OCI-M2 (cell line): ENCODE measurements at regions not wholly inside any gene's neighbourhood (a gene's known extent, or its start where the extent isn't known, plus 50 kb on each side); places are given as distances from the start of the nearest gene placed in this dataset.
"Not testable (repeated sequence)": the region's sequence is repeated elsewhere in the genome, so short reads cannot be mapped to it uniquely, and the experiment has no call there.

ENCODE experiments used
- DNase-seq: peaks from one replicate; lab custom pipeline; 2025; ENCODE audit not compliant: unreplicated experiment; lab: John Stamatoyannopoulos, UW

DNA sequence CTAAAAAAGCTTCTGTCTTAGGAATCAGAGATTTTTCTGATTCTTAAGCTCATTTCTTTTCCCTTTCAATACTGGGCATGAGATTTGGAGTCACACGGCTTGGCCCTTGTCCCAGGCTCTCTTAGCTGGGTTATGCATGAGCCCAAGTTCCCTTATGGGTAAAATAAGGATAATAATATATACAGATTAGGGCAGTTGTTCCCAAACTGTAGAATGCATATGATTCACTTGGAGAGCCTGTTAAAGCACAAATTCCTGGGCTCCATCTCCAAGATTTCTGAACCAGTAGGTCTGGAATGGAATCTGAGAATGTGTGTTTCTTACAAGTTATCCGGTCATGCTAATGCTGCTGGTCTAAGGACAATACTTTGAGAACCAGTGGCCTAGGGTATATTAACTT lies 154.0 kb downstream of the REEP3 start:
- DNase-seq: no peak

DNA sequence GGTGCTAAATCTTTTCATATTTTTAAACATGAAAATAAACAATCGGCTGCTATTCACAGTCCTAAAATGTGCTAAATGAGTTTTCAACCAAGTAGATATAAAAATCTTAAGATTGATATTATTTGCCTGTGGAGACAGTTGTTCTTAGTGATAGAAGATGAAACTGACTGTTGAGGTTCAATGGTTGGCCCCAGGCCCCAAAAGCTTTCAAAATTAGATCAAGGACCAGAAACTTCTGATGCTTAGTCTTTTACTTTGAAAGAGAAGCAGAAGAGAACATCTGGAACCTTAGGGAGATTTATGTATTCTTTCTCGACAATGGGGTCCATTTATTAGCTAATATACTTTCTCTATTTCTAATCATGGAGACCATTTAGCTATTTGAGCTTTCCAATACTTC lies 155.8 kb downstream of the REEP3 start:
- DNase-seq: no peak

DNA sequence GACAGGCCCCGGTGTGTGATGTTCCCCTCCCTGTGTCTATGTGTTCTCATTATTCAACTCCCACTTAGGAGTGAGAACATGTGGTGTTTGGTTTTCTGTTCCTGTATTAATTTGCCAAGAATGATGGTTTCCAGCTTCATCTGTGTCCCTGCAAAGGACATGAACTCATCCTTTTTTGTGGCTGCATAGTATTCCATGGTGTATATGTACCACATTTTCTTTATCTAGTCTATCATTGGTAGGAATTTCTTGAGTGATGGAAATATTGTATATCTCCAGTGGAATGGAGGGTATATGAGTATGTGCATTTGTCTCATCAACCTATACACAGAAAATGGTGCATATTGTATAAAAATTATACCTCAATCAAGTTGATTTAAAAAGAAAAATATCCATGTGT lies 159.3 kb downstream of the REEP3 start:
- not testable (repeated sequence) for DNase-seq

- no peak for DNase-seq
Observed at GRCh38 chr10:63681993-63682697, 160.9 kb downstream of the REEP3 start.

DNA sequence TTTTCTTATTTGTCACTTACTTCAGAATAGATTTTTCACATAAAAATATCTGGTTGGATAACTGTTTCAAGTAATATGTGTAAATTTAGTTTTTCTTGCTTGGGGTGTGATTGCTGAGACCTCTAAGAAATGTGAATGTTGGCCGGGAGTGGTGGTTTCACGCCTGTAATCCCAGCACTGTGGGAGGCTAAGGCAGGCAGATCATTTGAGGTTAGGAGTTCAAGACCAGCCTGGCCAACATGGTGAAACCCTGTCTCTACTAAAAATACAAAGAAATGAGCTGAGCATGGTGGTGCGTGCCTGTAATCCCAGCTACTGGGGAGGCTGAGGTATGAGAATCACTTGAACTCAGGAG lies 161.5 kb downstream of the REEP3 start:
- DNase-seq: not testable (repeated sequence)

- DNase-seq: no peak
Observed at GRCh38 chr10:63683223-63683622, 162.0 kb downstream of the REEP3 start.

DNA sequence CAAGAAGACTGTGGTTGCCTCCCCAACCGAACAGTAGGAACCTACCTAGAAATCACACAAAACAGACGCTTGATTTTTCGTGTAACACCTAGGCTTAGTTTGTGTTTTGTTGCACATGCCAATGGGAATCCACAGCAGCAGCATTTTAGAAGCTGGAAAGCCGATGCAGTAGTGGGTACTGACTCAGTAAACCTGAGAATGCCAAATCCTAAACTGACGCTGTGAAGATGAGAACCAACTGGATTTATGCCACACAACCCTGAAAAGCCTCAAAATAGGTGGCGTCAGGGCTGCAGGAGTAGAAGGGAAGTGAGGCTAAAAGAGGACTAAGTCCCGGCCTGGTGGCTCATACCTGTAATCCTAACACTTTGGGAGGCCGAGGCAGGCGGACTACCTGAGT lies 162.5 kb downstream of the REEP3 start:
- no peak for DNase-seq

DNA sequence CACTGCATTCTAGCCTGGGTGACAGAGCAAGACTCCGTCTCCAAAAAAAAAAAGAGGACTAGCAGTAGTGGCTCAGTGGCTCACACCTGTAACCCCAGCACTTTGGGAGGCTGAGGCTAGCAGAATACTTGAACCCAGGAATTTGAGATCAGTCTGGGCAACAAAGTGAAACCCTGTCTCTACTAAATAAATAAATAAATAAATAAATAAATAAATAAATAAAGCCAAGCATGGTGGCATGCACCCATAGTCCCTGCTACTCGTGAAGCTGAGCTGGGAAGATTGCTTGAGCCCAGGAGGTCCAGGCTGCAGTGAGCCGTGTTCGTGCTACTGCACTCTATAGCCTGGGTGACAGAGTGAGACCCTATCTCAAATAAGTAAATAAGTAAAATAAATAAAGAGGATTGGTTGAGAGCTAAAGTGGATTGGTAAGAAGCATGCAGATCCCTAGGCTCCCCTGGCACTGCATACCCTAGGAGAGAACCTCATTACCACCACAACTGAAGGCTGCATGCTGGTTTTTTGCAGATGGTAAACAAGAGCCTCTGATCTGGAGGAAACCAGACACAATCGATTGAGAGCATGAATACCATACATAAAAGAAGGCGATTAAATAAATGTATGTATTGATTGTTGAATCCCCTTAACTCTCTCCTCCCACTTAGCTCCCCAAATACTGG lies 163.2 kb downstream of the REEP3 start:
- no peak for DNase-seq

- no peak for DNase-seq
Observed at GRCh38 chr10:63689768-63690167, 168.6 kb downstream of the REEP3 start.

DNA sequence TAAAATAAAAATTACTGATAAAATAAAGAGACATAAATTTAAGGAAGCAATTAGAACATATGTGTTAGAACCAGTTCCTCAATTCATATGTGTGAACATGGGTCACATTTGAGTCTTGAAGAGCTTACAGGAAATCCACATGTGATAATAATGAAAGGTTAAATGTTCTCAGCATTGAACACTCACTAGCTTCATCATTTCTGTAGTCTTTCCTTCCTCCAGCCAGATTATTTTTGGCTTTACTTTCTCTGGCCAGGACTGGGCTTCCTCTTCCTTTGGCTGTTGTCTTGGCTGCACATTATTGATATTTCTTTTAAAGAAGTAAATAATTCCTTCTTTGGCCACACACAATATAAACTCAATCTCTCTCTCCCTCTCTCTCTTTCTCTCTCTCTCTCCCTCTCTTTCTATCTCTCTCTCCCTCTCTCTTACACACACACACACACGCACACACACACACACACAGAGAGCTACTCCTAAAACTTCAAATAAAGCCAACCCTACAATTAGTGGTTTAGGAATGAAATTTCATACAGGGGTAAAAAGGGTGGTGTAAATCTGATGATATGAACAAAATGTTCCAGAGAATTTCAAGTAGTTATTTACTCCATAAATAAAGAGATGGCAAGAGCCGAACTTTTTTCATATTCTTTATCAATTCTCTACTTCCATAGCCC lies 171.2 kb downstream of the REEP3 start:
- DNase-seq: no peak

- not testable (repeated sequence) for DNase-seq
Observed at GRCh38 chr10:63693021-63693420, 171.8 kb downstream of the REEP3 start.

DNA sequence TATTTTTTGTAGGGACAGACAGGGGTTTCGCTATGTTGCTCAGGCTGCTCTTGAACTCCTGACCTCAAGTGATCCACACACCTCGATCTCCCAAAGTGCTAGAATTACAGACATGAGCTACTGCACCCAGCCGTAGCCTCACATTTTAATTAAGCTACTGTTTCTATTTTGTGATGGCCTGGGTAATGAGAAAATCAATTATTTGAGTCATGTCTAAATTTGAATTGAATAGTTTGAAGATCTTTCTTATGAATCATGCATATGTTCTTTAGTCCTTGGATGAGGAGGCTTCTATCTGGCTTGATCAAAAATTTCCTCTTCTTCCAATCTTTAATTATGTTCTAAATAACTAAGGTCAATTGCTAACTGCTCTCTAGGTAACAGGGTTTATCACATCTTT lies 175.0 kb downstream of the REEP3 start:
- no peak for DNase-seq

DNA sequence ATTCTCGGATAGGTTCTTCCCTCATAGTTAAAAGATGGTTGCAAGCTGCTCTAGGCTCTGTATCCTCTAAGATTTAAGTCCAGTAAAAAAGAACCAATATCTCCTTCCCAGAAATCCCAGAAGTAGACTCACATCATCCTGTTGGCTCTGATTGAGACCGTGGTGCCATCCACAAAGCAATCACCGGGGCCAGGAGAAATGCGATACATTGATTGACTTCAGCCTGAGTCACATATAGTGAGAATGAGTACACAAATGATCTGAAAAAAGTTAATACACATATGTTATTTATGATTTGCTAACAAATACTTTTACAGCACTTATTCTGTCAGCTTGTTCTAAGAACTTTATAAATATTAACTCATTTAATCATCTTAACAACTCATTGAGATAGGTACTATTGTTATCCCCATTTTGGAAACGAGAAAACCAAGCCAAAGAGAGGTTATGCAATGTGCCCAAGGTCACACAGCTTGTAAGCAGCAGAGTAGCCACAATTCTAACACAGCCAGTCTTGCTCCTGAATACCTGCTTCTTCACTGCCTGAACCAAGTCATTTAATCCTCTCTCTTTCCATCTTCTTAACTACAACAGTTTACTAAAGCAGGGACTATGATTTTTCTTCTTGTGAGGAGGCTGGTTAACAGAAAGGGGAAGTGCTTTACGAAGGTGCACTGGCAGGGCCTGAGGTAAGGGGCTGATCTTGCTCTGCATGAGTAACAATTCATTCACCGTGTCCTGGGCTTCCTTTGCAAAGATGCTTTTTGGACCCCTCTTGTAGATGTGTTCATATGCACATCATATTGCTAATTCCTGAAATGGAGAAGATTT lies 177.0 kb downstream of the REEP3 start:
- no peak for DNase-seq

DNA sequence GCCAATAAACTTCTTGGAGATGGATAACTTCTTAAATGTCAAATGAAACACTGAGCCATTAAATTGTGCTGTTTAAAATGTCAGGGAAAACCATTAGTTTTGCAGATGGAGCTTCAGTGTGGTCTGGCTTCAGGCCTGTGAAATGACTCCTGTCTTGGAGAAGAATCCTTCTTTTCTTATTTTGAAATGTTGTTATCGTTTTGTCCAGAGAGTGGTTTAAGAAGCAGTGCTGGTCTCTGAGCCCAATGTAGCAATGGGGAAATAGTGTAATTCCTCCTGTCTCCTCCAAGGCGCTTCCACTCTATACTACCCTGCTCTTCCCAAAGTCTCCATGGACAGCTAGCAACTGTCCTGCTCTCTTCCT lies 177.6 kb downstream of the REEP3 start:
- DNase-seq: no peak

- DNase-seq: no peak
Observed at GRCh38 chr10:63699785-63700613, 178.8 kb downstream of the REEP3 start.

GRCh38 chr10:63700631-63701156 lies 179.5 kb downstream of the REEP3 start:
- no peak for DNase-seq

DNA sequence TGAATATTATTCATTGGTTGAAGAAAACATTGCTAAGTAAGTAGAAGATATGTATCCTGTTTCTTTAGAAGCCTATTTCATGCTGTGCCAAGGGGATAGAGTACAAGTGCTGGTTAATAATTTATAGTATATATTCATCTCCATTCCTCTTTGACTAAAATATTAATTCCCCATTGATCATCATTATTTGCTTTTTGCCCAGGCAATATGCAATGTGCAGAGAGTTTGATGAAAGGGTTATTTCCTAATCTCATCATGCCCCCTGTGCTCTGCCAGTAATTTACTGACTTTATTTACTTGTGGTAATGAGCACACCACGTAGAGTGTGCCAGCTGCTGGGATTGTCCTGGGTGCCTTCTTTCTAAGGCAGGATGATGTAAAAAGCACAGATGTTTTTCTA lies 180.9 kb downstream of the REEP3 start:
- no peak for DNase-seq

DNA sequence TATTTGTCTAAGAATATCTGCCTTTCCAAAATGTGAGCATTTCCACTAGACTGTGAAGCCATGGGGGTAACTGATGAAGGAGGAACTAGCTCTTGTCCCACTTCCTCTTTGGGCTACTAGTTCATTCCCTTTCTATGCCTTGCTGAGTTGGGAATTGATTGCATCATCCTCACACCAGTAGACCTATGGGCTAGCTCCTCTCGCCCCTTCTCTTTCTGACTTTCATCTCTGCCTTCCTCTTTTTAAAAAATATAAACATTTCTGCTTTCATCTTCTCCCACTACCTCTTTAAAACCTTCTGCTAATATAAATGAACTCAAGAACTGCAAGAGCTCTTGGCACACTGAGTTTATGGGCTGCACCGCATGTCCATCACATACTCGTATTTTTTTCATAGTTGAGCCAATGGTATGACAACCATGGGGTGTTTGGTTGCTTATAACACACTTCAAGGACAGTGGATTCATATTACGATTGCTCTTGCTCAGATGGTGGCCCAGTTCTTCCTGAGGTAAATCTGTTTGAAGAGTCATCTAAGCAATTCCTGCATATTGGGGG lies 182.0 kb downstream of the REEP3 start:
- DNase-seq: no peak

GRCh38 chr10:63703740-63704345 lies 182.6 kb downstream of the REEP3 start:
- DNase-seq: no peak
